Liver (tissue), 8 donors: ENCODE measurements at regions not wholly inside any gene's neighbourhood (a gene's known extent, or its start where the extent isn't known, plus 50 kb on each side); places are given as distances from the start of the nearest gene placed in this dataset.

Experiments
- DNase-seq: peaks from one replicate; pipeline ENCODE4 v3.0.0-alpha.2; 2017; ENCODE audit warnings: low spot score
- H3K27ac ChIP-seq, 2 donors: one replicate each; pipeline ENCODE4 v1.7.0; 2013; ENCODE audit warnings: inconsistent platforms in 2 of 2, low read length in 2 of 2, control low read depth in 1 of 2, low read depth in 1 of 2, mild to moderate bottlenecking in 1 of 2
- H3K27me3 ChIP-seq, 4 donors: one replicate each; pipeline versions ENCODE4 v1.6.1 to v1.7.0; 2013; ENCODE audit warnings: low read length in 3 of 4, inconsistent platforms in 1 of 4, mild to moderate bottlenecking in 1 of 4, moderate library complexity in 1 of 4; ENCODE audit not compliant: control insufficient read depth in 4 of 4, insufficient read depth in 4 of 4
- H3K36me3 ChIP-seq, 4 donors: one replicate each; pipeline versions ENCODE4 v1.6.1 to v1.7.0; 2013; ENCODE audit warnings: low read length in 3 of 4, mild to moderate bottlenecking in 3 of 4, low read depth in 1 of 4, moderate library complexity in 1 of 4; ENCODE audit not compliant: control insufficient read depth in 4 of 4, insufficient read depth in 3 of 4
- H3K4me1 ChIP-seq, 4 donors: one replicate each; pipeline versions ENCODE4 v1.6.1 to v1.7.0; 2013; ENCODE audit warnings: low read length in 3 of 4, mild to moderate bottlenecking in 3 of 4, moderate library complexity in 1 of 4; ENCODE audit not compliant: control insufficient read depth in 4 of 4, insufficient read depth in 4 of 4
- H3K4me3 ChIP-seq, 3 donors: one replicate each; pipeline versions ENCODE4 v1.6.1 to v1.7.0; 2013; ENCODE audit warnings: low read length in 3 of 3, control low read depth in 1 of 3, low read depth in 1 of 3, mild to moderate bottlenecking in 1 of 3
- H3K9ac ChIP-seq, 2 donors: one replicate each; pipeline ENCODE4 v1.7.0; 2013; ENCODE audit warnings: low read length in 2 of 2, mild to moderate bottlenecking in 2 of 2, moderate library complexity in 2 of 2, control low read depth in 1 of 2, low read depth in 1 of 2
- H3K9me3 ChIP-seq, 4 donors: one replicate each; pipeline versions ENCODE4 v1.6.1 to v1.7.0; 2013; ENCODE audit warnings: low read length in 3 of 4; ENCODE audit not compliant: control insufficient read depth in 4 of 4
- CTCF ChIP-seq: fragments of 150-350 bp; IDR thresholded peaks from 2 replicates; pipeline ENCODE4 v1.5.1; 2017; ENCODE audit warnings: improper control_type of control experiment, low read depth, low read length; ENCODE audit not compliant: missing input control
- EGR1 ChIP-seq, 2 donors: IDR thresholded peaks; 2 replicates each; pipeline ENCODE4 v1.6.1; 2016 to 2018; ENCODE audit warnings: antibody characterized with exemption in 2 of 2, low read depth in 2 of 2
- FOXA2 ChIP-seq: IDR thresholded peaks from 2 replicates; pipeline ENCODE4 v1.6.1; 2016; ENCODE audit warnings: antibody characterized with exemption
- GABPA ChIP-seq, 2 donors: IDR thresholded peaks in 1 of 2; conservative IDR thresholded peaks in 1 of 2; 2 replicates each; pipeline ENCODE4 v1.6.1; 2016; ENCODE audit warnings: antibody characterized with exemption in 2 of 2, mild to moderate bottlenecking in 1 of 2, moderate library complexity in 1 of 2
- HNF4A ChIP-seq, 2 donors: conservative IDR thresholded peaks; 2 replicates each; pipeline ENCODE4 v1.6.1; 2016; ENCODE audit warnings: antibody characterized with exemption in 2 of 2, mild to moderate bottlenecking in 2 of 2
- HNF4G ChIP-seq: IDR thresholded peaks from 2 replicates; pipeline ENCODE4 v1.6.1; 2016; ENCODE audit warnings: antibody characterized with exemption
- MAX ChIP-seq: IDR thresholded peaks from 2 replicates; pipeline ENCODE4 v1.6.1; 2016; ENCODE audit warnings: antibody characterized with exemption
- NR2F2 ChIP-seq: IDR thresholded peaks from 2 replicates; pipeline ENCODE4 v1.6.1; 2016; ENCODE audit warnings: antibody characterized with exemption
- REST ChIP-seq: IDR thresholded peaks from 2 replicates; pipeline ENCODE4 v1.6.1; 2016; ENCODE audit warnings: antibody characterized with exemption, mild to moderate bottlenecking
- RXRA ChIP-seq, 2 donors: IDR thresholded peaks; 2 replicates each; pipeline ENCODE4 v1.6.1; 2017 to 2018; ENCODE audit warnings: antibody characterized with exemption in 2 of 2, mild to moderate bottlenecking in 1 of 2
- SP1 ChIP-seq: IDR thresholded peaks from 2 replicates; pipeline ENCODE4 v1.6.1; 2018; ENCODE audit warnings: antibody characterized with exemption, mild to moderate bottlenecking
- YY1 ChIP-seq: IDR thresholded peaks from 2 replicates; pipeline ENCODE4 v1.6.1; 2016; ENCODE audit warnings: antibody characterized with exemption, mild to moderate bottlenecking
- ZBTB33 ChIP-seq: IDR thresholded peaks from 2 replicates; pipeline ENCODE4 v1.6.1; 2016; ENCODE audit warnings: antibody characterized with exemption
- WGBS: extraction: QIAGEN DNeasy Blood & Tissue Kit; methylation state at CpG from one replicate; pipeline ENCODE4 v1.1.7; 2013; 5-methylcytosine and 5-hydroxymethylcytosine counted together
- donor health status: healthy.
- donor health status: healthy.
- donor health status: healthy.
- donor health status: healthy.
- donor health status: healthy.

- TF ChIP-seq HNF4A (conservative IDR thresholded peaks at IDR 0.05) (no peak), HNF4G (no peak), GABPA (IDR thresholded peaks at IDR 0.05 in 1 of 2, conservative IDR thresholded peaks at IDR 0.05 in 1 of 2) (no peak), YY1 (no peak), CTCF (no peak), RXRA (IDR thresholded peaks at IDR 0.05) (no peak), EGR1 (IDR thresholded peaks at IDR 0.05; ENCODE audit: low read depth in 2 of 2) (no peak), FOXA2 (no peak), ZBTB33 (no peak), REST (no peak), SP1 (no peak), NR2F2 (no peak)
- no peak overlapping the region for H3K9ac ChIP-seq
- H3K9me3 ChIP-seq, result no peaks in the 10 kb centered on the region
- H3K36me3 ChIP-seq, result no peaks in the 10 kb centered on the region
- 27% methylated on average over 1 of the region's 1 CpG for WGBS
- no peaks in the 10 kb centered on the region for H3K4me1 ChIP-seq
- H3K27ac ChIP-seq, result no peak overlapping the region
- peaks cover 0 to 3% (median 0%) of the 10 kb centered on the region in 4 donors for H3K27me3 ChIP-seq
- DNase-seq, result no peak
- H3K4me3 ChIP-seq, result no peak overlapping the region
Measured at GRCh38 chr5:3662344-3662743, 66.7 kb downstream of the IRX1 start.

GRCh38 chr5:3671337-3671736 lies 75.7 kb downstream of the IRX1 start:
- Histone ChIP-seq H3K9me3 (no peaks in the 10 kb centered on the region), H3K36me3 (no peaks in the 10 kb centered on the region), H3K4me1 (no peaks in the 10 kb centered on the region), H3K27ac (no peak overlapping the region), H3K4me3 (no peak overlapping the region), H3K9ac (no peak overlapping the region), H3K27me3 (no peaks in the 10 kb centered on the region)
- DNase-seq, result no peak
- TF ChIP-seq ZBTB33 (no peak), MAX (no peak)
- 31% methylated on average over 3 of the region's 3 CpGs for WGBS
